M059J (cell line): ENCODE measurements at regions not wholly inside any gene's neighbourhood (a gene's known extent, or its start where the extent isn't known, plus 50 kb on each side); places are given as distances from the start of the nearest gene placed in this dataset.
A peak's percentile ranks its signal among the peaks of the same experiment; 100 is the strongest.

Experiments
- DNase-seq: peaks from one replicate; pipeline ENCODE4 v3.0.0-alpha.2; 2012; ENCODE audit warnings: low read depth

DNA sequence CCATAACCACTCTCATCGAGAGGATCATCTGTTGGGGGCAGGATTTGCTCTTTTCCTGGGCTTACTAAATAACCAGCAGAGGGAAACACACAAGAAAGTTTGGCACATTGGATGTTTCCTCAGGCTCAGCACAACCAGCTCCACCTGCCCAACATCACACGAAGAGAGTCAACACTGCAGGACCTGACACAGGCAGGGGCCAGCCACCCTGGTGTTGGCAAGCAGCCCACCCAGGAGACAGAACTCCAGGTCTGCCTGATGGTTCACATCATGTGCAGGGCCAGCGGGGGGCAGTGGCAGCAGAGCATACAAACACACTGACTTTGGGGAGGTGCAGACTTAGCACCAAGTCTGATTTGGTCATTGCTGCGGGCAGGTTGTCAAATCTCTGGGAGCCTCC, 182.3 kb upstream of the GALNT2 start:
- no peak for DNase-seq

DNA sequence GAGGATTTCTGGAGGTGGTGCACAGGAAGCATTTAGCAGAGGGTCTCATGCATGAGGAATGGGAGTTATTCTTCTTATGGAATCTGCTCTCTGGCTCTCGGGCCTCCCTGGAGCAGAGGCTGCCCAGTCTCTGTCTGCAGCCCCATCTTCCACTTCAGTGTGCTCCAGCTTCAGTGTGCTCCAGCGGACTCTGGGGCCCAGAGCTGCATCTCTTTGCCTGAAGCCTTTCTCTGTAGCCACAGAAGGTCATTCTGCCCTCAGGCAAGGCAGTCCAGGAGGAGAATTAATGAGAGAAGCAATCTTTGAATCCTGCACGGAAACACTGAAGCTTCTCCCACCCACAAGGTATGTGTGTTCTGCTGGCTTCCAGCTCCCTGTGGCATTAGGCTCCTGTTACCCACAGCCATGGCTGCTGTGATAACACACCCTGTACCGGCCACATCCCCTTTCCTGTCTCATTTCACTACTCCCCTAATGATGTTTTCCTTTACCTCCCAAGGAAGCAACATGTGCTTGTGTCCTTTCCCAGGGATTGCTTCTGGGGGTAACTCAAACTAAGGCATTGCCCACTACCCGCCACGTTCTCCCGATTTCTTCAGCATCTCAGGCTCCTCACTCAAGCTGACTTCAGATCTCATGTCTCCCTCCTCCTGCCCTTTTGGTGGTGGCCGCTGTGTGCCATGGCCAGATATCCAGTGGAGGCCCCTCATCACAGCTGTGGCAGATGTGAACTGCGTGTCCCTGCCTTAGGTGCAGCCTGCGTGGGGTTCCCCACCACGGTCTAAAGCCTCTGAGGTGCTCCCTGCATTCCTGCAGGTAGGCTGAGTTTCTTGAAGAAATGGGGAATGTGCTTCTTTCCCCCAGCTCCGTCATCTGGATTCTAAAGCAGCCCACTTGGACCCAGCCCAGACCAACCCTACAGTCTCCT, 181.2 kb upstream of the GALNT2 start:
- DNase-seq, result peak; percentile 65

DNA sequence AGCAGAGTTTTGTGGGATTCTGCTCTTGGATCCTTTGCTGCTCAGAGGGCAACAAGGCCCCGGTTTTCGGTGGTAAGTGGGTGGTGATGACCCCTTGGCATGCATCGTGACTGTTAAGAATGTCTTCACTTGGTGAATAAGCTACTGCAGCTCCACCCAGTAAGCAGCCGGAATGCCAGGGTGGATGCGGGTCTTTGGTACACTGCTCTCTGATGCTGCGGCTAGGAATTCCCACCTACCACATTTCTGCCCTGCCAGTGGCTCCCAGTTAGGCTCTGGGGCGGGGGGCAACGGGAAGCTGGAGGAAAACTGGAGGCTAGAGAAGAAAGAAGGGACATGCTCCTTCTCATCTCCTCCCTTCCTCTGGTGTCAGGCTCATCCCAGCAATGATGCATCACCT, 180.4 kb upstream of the GALNT2 start:
- DNase-seq, result no peak

DNA sequence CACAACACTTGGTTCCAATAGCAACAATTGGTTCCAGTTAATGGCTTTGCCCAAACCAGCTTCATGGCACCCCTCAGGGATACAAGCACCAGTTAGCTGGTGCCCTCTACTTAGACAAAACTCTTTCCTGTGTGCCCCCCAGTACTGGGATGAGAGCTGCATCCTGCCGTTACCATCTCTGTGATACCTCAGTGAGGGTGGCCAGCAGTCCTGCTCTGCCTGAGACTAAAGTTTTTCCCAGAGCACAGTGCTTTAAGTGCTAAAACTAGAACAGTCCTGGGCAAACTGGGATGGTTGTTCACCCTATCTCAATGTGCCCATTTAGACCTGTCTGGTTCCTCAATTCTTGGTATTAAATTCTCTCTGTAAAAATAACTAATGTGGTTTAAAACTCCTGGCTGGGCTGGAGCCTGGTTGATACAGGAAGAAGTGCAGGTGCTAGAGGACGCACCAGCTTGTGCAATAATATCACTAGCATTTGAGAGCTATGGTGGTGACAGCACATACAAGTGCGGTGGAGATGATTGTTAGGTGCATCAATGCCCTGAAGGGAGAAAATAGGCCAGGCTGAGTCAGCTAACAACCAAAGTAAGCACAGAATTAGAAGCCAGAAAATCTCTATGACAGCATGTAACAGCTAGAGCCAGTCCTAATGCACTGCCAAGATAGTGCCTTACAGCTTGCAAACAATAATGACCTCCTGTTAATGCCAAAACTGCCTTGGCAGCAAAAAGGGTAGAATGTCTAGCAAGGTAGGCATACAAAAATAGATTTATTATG, 179.8 kb upstream of the GALNT2 start:
- peak; percentile 97 for DNase-seq

DNA sequence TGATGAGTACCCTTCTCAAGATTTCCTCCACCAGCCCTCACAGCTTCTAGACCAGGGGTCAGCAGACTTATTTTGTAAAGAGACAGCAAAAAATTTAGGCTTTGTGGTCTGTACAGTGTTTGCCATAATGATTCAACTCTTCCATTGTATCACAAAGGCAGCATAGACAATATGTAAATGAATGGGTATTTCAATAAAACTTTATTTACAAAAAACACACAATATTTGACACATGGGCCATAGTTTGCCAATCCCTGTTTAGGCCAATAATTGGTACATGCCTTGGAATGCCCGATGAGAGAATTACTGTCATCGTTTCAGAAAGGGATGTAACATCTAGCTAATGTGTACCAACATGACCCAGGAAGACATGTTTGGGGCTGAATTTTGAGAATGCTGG, 178.9 kb upstream of the GALNT2 start:
- DNase-seq, result peak; percentile 20

DNA sequence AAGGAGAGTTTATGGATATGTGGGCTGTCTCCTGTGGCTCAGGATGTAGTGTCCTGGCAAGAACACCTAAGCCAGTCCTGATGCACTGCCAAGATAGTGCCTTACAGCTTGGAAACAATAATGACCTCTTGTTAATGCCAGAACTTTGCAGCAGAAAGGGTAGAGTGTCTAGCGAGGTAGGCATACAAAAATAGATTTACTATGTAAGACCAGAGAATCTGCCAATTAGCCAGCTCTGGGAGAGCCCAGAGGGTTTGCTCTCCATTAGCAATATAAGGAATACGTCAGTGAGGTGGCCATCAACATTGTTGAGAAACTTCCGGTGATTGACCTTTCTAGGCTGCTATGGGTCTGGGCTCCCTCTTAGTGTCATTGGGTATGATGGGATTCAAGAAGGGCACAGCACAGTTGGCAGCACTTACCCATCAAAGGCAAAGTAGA, 178.5 kb upstream of the GALNT2 start:
- DNase-seq, result peak; percentile 13

DNA sequence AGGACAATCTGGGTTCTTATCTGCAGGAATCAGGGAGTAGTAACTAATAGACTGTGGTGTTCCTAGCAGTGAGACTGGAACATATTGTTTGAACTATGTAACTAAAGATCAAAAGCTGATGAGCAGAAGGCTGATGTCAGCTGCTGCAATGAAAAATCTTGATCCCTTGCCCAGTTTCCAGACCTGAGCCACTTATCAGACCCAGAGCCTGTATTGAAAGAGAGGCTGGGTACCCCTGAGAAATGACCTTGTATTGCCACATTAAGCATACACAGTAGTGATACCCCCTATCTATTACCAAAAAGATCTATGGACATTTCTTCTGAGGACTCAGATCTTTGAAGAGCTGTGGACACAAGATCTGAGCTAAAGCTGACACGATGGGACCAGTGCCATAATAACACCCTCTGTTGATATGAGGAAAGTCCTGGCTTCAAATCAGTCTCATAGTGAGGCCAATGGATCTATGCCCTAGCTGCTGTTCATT, 178.0 kb upstream of the GALNT2 start:
- DNase-seq, result peak; percentile 11

DNA sequence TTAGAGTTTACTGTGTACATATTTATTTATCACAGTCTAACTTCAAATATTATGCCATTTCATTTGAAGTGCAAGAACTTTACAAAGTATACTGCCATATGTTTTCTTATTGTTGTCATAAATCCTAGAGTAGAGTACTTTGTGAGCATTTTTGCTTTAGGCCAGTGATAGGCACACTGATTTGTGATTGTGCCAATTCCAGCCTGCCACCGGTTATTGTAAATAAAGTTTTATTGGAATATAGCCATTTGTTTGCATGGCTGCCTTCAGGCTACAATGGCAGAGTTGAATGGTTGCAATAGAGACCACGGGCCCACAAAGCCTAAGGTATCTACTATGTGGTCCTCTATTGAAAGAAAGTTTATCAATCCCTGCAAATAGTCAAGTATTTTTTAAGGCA, 175.8 kb upstream of the GALNT2 start:
- no peak for DNase-seq

DNA sequence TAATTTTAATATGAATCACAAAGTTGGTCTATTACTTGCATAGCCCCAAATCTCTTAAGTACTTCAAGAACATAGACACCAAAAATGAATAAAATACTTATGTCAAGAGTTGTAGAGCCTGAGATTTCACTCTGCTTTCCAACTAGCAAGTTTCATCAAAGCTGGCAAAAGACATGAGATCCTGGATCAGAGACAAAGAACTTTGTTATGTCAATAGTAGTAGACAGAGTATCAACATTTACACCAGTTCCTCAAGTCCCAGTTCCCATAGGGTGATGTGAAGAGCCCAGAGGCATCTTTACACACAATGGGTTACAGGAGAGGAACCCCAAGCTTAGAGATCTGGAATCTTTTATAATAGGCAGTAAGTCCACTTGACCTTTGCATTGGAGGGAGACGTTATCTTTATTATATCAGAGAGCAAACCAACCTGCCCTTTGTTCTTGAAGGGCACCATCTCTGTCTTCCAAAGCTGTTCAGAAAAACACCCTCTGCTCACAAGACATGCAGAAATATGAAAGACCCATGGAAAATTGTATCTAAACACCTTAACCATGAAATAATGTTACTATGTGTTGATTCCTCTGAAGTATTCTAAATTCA, 174.4 kb upstream of the GALNT2 start:
- DNase-seq, result no peak

DNA sequence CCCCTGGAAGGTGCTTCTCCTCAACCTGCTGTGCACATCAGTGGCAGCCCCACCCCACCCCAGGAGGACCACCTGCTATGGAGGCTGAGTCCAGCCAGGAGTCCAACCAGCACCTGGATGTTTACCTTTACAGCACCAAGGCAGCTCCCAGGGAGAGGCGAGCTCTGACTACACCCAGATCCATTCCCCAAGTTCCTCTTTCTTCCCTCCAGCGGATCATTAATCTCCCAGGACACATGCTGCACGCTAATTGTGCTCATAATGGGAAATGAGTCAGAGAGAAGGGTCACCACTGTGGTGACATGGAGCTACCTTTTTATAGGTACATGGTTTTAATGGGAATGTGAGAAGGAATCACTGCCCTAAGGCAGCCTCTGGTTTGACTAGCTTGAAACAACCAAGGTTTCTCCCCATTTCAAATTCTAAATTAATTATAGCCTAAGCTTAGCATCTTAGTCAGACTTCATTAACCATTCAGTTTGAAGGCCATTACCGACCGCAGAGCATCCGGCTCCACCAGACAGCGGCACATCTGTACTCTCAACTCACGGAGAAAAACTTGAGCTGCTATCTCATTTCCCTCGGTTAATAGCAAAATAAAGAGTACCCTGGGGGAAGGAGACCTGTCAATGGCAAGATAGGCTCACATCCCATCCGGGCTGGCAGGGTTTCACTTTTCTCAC, 173.1 kb upstream of the GALNT2 start:
- peak; percentile 99 for DNase-seq

DNA sequence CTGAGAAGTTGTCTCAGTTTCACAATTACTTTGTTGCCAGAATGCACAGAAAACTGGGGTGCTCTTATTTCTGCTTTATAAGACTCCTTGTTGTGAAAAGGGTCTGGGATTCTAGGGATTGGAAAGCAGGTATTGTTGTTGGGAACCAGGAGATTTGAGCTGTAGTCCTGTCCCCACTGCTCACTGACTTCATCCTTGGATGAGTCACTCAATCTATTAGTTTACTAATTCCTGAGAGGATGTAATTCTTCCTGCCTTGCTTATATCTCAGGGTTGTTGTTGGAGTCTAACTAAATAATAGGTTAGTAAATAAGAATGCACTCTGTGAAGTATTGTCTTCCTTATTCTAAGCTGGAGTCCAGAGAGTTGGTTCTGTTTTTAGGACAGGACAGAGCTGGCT, 172.5 kb upstream of the GALNT2 start:
- peak; percentile 77 for DNase-seq

DNA sequence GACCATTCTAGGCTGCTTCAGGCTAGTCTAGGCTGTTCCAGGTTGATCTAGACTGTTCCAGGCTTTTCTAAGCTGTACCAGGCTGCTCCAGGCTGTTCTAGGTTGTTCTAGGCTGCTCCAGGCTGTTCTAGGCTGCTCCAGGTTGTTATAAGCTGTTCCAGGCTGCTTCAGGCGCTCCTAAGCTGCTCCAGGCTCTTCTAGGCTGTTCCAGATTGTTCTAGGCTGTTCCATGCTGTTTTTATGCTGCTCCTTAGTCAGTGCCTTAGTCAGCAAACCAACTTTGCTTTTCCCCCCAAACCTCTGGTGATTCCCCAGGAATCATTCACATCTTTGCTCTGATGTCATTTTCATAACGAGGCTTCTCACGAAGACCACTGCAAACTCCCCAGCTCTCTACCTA, 171.4 kb upstream of the GALNT2 start:
- no peak for DNase-seq

DNA sequence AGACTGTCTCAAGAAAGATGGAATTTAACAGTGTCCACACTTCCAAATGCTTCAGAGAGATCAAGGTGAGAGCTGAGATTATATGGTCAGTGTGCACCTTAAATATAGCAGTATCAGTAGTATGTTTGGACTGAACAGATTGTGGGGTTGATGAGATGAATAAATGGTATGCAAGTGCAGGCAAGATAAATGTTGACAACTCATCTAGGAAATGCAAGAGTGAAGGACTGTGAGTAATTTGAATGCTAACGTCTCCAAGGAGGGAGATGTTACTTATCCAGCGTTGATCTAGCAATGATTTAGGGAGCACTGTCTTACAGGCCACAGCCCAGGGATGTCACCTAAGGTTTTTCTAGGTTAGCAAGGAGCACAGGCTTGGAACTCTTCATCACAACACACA, 170.7 kb upstream of the GALNT2 start:
- DNase-seq, result peak; percentile 32

DNA sequence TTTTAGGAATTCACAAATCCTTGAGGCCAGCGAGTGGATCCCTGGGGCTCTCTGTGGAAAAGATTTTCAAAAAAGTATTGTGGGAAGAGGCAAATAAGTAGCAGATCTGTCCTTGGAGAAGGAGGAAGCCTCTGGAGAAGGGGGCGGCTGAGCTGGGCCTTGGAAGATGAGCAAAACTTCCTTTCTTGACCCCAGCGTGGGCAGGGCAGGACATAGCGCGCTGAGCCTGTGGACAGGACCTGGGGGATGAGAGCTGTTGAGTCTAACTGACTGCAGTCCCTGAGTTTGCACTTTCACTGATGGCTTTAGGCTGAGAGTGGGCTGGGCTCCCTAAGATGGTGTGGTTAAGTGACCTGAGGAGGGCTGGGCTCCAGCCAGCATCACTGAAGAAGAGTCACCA, 170.2 kb upstream of the GALNT2 start:
- DNase-seq, result no peak

DNA sequence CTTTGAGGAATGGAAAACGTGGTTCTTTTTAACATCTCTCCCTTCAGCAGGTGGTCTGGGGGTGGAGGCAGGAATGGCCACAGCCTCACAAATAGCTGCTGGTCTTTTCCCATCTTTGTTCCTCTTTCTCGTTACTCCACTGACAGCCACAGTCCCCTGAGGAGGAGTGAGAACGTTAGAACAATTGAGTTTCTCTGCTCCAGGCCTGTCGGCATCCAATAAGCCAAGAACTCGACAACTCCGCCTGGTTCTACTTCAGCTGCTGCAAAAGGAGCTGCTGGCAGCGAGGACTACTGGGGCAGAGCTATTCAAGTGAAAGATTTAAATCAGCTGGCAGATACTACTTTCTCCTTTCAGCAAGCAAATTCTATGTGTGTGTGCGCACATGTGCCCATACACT, 169.5 kb upstream of the GALNT2 start:
- DNase-seq, result no peak

DNA sequence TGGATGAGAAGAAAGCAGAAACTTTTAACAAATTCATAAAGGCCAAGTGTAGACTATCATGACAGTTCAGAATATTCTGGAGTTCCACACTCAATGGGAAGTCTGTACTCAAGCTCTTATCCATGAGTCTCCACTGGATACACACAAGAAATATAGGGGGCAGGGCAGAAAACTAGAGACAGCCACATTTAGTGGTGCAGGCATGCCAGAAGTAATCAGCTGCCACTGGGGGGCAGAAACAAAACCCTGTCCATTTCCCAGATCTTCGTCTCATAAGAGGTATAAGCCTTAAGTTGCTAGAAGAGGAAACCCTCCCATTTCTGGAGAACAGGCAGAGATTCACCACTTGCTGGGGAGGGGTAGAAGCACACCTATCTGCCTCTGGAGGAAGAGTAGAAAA, 166.8 kb upstream of the GALNT2 start:
- DNase-seq, result no peak

DNA sequence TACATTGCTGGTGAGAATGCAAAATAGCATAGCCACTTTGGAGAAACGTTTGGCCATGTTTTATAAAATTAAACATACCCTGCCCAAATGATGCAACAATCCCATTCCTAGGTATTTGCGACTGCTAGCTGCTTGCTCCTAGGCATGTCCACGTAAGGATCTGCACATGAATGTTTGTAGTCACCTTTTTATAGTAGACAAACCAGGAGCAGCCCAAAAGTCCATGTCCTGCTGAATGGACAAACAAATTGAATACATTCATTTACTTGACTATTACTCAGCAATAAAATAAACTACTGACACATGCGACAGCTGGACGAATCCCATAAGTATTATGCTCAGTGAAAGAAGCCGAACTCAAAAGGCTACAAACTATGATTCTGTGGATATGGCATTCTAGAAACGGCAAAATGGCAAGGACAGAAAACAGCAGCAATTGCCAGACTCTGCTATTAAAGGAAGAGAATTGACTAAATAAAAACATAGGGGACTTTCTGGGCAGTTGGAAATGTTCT, 161.9 kb upstream of the GALNT2 start:
- peak; percentile 9 for DNase-seq

DNA sequence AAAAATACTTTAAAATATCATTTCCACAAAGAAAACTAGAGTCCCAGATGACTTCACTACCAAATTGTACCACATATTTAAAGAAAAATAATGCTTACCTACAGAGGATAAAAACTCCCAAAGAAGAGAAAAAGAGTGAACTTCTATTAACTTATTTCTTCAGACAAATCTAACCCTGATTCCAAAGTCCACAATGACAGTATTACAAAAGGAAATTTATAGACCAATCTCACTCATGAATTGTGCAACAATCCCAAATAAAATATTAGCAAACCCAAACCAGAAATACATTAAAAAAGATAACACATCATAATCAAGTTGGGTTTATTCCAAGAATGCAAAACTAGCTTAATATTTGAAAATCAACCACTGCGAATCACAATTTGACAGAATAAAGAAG, 161.4 kb upstream of the GALNT2 start:
- no peak for DNase-seq

DNA sequence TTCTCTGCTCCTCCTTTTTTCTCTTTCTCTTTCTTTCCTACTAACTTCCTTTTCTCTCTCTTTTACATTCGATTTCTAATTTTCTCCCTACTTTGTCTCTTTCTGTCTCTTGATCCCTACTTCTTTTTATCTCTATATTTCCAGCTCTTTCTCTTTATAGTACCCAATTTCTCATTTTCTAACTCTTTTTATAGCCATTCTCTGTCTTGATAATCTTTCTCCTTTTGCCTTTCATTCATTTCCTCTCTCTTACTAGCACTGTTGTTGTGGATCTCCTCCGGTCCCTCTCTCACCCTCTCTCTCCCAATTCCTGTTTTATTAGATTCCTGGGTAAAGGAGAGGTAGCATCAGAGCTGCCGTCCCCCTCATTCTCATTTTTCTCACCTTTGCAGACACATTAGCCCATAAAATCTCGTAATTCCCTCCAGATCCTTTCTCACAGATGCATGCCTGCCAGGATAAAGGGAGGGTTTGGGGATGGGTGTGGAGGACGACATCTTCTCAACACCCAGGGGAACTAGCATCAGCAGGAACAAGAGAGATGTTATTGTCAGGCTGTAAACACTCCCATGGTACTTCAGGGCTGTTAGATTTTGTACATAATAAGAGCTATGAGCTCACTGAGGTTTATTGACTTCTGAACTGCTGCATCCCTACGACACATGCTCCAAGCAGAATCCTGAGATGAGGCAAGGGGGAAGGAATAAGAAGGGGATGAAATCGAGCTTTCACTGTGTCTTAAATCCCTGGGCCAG, 159.0 kb upstream of the GALNT2 start:
- no peak for DNase-seq

DNA sequence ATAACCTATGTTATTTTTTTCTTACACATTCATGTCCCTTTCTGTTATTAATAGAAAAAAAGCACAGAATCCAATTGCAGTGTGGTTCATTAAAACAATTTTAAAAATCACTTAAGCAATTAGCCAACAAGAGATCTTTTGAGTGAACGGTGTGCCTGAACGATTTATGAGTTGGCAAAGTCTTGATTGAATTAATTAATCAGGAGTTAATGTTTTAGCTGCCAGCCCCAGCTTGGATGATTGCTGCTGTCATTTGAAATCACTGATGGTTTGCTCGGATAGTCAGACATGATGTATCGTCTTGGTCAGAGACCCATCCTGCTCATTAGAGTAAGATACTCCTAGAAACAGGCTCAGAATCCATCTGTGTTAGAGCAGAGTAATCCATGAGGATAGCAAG, 158.3 kb upstream of the GALNT2 start:
- no peak for DNase-seq

DNA sequence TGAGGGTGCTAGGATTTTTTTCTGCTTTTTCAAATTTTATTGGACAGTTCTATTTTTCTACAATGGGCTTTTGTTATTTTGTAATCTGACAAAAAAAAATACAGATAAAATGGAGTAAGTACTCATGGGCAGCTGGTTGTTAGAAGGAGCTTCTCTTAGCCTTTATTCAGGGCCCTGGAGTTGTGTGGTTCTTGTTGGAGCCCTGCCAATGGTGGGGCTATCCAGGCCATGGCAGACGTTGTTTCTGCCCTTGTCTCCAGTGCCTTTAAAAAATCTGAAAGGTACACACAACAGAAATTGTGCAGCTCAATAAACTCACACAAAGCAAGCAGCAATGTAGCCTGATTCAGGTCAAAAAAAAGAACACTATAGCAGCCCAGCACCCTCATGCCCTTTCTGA, 153.5 kb upstream of the GALNT2 start:
- no peak for DNase-seq
